Uterus (tissue), 2 donors: ENCODE measurements at regions not wholly inside any gene's neighbourhood (a gene's known extent, or its start where the extent isn't known, plus 50 kb on each side); places are given as distances from the start of the nearest gene placed in this dataset.

ENCODE experiments used
- POLR2A ChIP-seq, 2 donors: fragments of 450-650 bp; IDR thresholded peaks; one replicate each; pipeline ENCODE4 v1.6.1; 2016; ENCODE audit warnings: antibody characterized with exemption in 2 of 2, mild to moderate bottlenecking in 1 of 2, moderate library complexity in 1 of 2
- TF ChIP-seq, protein P1 (sequence below), 4 experiments: fragments of 200-600 bp in 2 of 4; fragments of 450-650 bp in 2 of 4; sonication (generic) in 2 of 4; IDR thresholded peaks; one replicate each; pipeline ENCODE4 v1.5.1; 2016 to 2019; ENCODE audit warnings: antibody characterized with exemption in 4 of 4, mild to moderate bottlenecking in 2 of 4, moderate library complexity in 1 of 4

DNA sequence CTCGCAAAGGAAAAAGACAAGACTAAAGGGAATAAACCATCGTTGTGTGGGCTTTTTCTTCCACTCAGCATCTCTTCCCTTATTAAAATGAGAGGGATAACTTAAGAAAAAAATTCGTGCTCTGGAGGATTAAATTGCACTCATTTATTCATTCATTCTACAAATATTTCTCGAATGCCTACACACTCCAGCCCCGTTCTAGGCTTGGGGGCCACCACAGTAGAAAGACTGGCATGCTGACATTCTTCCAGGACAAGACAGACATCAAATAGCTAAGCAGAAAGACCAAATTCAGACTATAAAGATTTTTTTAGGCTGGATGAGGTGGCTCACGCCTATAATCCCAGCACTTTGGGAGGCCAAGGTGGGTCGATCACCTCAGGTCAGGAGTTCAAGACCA is 65.3 kb upstream of the IL12A start:
- TF ChIP-seq, protein P1, sequence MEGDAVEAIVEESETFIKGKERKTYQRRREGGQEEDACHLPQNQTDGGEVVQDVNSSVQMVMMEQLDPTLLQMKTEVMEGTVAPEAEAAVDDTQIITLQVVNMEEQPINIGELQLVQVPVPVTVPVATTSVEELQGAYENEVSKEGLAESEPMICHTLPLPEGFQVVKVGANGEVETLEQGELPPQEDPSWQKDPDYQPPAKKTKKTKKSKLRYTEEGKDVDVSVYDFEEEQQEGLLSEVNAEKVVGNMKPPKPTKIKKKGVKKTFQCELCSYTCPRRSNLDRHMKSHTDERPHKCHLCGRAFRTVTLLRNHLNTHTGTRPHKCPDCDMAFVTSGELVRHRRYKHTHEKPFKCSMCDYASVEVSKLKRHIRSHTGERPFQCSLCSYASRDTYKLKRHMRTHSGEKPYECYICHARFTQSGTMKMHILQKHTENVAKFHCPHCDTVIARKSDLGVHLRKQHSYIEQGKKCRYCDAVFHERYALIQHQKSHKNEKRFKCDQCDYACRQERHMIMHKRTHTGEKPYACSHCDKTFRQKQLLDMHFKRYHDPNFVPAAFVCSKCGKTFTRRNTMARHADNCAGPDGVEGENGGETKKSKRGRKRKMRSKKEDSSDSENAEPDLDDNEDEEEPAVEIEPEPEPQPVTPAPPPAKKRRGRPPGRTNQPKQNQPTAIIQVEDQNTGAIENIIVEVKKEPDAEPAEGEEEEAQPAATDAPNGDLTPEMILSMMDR (IDR thresholded peaks at IDR 0.05), result no peak
- TF ChIP-seq POLR2A (IDR thresholded peaks at IDR 0.05), result no peak
